RWPE2 (cell line): ENCODE measurements at regions not wholly inside any gene's neighbourhood (a gene's known extent, or its start where the extent isn't known, plus 50 kb on each side); places are given as distances from the start of the nearest gene placed in this dataset.

Experiments
- ATAC-seq: fragments of 200-7000 bp; cut with Tn5 transposase; 3 replicates; pipeline ENCODE4 v1.9.1; 2021; ENCODE audit warnings: low read depth
- DNase-seq: peaks from one replicate; pipeline ENCODE4 v3.0.0-alpha.2; 2020; ENCODE audit warnings: low spot score
- H3K27ac ChIP-seq: fragments of 450-650 bp; 2 replicates; pipeline ENCODE4 v1.5.1; 2017; ENCODE audit warnings: mild to moderate bottlenecking; ENCODE audit not compliant: poor library complexity, severe bottlenecking
- H3K27me3 ChIP-seq: fragments of 250-450 bp; sonication (Bioruptor Pico); 2 replicates; pipeline ENCODE4 v1.5.1; 2021; ENCODE audit warnings: mild to moderate bottlenecking, moderate library complexity; ENCODE audit not compliant: insufficient read depth, poor library complexity, severe bottlenecking
- H3K36me3 ChIP-seq: fragments of 250-450 bp; sonication (Bioruptor Pico); 2 replicates; pipeline ENCODE4 v1.5.1; 2020; ENCODE audit warnings: low read depth, mild to moderate bottlenecking, moderate library complexity
- H3K4me1 ChIP-seq: fragments of 250-450 bp; sonication (Bioruptor Pico); 2 replicates; pipeline ENCODE4 v1.5.1; 2021; ENCODE audit warnings: mild to moderate bottlenecking, moderate library complexity; ENCODE audit not compliant: insufficient read depth, poor library complexity, severe bottlenecking
- H3K4me3 ChIP-seq: fragments of 250-450 bp; sonication (Bioruptor Pico); 2 replicates; pipeline ENCODE4 v1.5.1; 2021; ENCODE audit warnings: mild to moderate bottlenecking, moderate library complexity; ENCODE audit not compliant: severe bottlenecking
- H3K9me3 ChIP-seq: fragments of 250-450 bp; sonication (Bioruptor Pico); 2 replicates; pipeline ENCODE4 v1.5.1; 2021; ENCODE audit warnings: mild to moderate bottlenecking, moderate library complexity; ENCODE audit not compliant: severe bottlenecking
- TF ChIP-seq, protein P1 (sequence below): fragments of 450-650 bp; IDR thresholded peaks from one replicate; pipeline ENCODE4 v1.5.1; 2017; ENCODE audit warnings: mild to moderate bottlenecking, moderate library complexity; ENCODE audit not compliant: poor library complexity, severe bottlenecking

DNA sequence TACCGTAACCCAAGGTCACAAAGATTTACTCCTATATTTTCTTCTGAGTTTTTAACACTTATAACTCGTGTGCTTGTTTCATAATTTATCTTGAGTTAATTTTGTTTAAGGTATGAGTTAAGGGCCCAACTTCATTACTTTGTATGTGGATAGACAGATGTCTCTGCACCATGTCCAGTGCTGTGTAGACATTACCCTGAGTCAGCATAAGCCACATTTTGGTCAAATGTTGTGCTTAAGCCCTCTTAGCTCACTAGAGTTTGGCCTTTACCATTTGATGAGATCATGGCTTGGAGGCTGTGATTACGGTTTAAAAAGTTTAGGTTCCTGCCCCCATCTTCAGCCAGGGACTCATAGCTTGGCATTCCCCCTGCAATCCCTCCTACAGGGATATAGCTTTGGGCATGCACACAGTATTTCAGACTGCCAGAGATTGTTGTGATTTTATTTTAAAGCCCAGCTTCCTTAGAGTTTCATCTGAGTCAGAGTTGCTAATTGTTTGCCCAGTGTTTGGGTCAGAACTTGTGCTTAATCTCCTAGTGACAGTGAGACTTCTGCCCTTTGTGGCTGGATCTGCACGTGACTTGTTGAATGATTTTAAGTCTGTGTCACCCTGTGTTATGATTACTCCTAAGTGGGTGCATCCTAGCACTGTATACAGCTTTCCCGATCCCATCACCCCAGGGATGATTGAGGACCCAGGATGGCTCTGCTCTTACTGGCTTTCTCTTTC lies 393.1 kb downstream of the CNTNAP4 start:
- Histone ChIP-seq H3K4me1 (peaks cover 9% of the 10 kb centered on the region), H3K27ac (no peak overlapping the region), H3K27me3 (no peaks in the 10 kb centered on the region), H3K4me3 (no peak overlapping the region), H3K36me3 (no peaks in the 10 kb centered on the region), H3K9me3 (no peaks in the 10 kb centered on the region)
- ATAC-seq, result peak; percentile 27; the same call in 2 of the 3 replicates
- TF ChIP-seq, protein P1, sequence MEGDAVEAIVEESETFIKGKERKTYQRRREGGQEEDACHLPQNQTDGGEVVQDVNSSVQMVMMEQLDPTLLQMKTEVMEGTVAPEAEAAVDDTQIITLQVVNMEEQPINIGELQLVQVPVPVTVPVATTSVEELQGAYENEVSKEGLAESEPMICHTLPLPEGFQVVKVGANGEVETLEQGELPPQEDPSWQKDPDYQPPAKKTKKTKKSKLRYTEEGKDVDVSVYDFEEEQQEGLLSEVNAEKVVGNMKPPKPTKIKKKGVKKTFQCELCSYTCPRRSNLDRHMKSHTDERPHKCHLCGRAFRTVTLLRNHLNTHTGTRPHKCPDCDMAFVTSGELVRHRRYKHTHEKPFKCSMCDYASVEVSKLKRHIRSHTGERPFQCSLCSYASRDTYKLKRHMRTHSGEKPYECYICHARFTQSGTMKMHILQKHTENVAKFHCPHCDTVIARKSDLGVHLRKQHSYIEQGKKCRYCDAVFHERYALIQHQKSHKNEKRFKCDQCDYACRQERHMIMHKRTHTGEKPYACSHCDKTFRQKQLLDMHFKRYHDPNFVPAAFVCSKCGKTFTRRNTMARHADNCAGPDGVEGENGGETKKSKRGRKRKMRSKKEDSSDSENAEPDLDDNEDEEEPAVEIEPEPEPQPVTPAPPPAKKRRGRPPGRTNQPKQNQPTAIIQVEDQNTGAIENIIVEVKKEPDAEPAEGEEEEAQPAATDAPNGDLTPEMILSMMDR, result no peak
- no peak for DNase-seq

DNA sequence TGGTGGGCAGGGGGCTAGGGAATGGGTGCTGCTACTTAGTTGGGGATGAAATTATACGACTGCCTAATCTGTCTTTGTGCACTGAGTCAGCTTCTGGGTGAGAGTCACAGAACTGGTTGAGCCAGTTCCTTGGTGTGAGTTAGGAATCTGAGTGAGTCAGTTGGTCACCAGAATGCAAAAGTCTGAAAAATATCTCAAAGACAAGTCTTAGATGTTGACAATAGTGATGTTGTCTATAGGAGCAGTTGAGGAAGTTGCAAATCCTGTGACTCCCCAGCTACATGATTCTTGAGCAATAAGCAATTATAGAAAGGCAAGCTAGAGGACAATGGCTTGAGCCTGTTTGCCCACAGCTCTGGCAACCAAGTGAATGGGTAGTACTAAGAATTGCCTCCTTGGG lies 399.2 kb downstream of the CNTNAP4 start:
- DNase-seq (peak; percentile 69), ATAC-seq (peak; percentile 92)
- Histone ChIP-seq H3K4me3 (no peak overlapping the region), H3K27ac (peak overlapping the region; percentile 73), H3K4me1 (peaks cover 29% of the 10 kb centered on the region), H3K36me3 (no peaks in the 10 kb centered on the region), H3K27me3 (no peaks in the 10 kb centered on the region), H3K9me3 (no peaks in the 10 kb centered on the region)
- TF ChIP-seq, protein P1, result no peak

DNA sequence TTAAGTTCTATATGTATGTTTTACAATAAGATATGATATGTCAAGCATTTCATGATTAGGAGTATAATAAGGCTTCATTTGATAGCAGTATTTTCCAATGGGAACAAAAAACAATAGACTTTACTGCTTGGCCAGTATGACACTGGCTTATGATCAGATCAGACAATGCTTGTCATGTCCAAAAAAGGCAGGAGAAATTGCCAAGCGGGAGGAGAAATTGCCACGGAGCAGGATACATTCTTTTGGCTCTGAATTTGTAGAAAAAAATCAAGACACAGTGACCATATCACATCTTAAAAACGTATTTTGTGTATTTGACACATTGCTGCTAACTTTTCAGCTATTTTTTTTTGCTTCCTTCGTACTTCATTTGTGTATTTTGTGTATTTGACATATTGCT lies 404.1 kb downstream of the CNTNAP4 start:
- H3K27me3 ChIP-seq, result no peaks in the 10 kb centered on the region
- no peaks in the 10 kb centered on the region for H3K36me3 ChIP-seq
- TF ChIP-seq, protein P1, result no peak
- no peaks in the 10 kb centered on the region for H3K9me3 ChIP-seq
- no peak for DNase-seq
- peaks cover 18% of the 10 kb centered on the region for H3K4me1 ChIP-seq
- no peak overlapping the region for H3K27ac ChIP-seq
- ATAC-seq, result no peak
- no peak overlapping the region for H3K4me3 ChIP-seq

DNA sequence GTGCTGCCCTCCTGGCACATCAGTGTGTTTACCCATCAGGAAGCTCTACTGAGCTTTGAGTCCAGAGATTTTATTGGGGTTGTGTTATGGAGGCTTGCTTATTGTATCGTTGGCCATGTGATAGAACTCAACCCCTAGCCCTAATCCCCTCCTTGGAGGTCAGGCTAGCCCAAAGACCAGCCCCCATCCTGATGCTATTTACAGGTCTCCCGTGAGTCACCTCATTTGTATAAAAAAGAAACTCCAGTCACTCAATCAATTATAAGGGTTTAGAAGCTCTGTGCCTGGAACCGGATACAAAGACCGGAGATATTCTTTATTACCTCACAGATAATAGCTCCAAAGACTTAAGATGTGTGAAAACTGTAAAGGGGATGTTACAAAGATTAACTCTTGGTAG lies 405.9 kb downstream of the CNTNAP4 start:
- TF ChIP-seq, protein P1, result no peak
- Histone ChIP-seq H3K9me3 (no peaks in the 10 kb centered on the region), H3K27me3 (no peaks in the 10 kb centered on the region), H3K4me3 (no peak overlapping the region), H3K27ac (no peak overlapping the region), H3K4me1 (peaks cover 7% of the 10 kb centered on the region), H3K36me3 (no peaks in the 10 kb centered on the region)
- ATAC-seq (no peak), DNase-seq (no peak)

DNA sequence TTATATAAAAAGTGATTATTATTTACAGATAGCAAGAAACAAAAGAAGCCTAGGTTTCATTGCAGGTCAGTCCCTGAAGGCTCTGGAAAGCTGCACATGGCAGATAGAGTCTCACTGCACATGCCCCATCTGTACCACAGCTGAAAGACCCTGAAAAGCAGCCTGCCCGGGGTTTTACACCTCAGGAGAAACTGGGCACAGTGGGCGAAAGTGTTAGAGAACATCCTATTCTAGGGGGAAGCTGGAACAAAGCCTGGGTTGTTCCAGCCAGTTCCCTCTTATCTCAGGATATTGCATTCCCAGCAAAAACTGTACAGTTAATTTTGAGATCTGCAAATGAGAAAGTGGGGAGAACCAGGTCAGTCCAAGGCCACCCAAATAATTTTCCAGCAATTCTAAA lies 419.7 kb downstream of the CNTNAP4 start:
- H3K27ac ChIP-seq, result no peak overlapping the region
- no peak overlapping the region for H3K4me3 ChIP-seq
- no peaks in the 10 kb centered on the region for H3K27me3 ChIP-seq
- TF ChIP-seq, protein P1, result no peak
- no peaks in the 10 kb centered on the region for H3K36me3 ChIP-seq
- no peaks in the 10 kb centered on the region for H3K9me3 ChIP-seq
- ATAC-seq (no peak), DNase-seq (no peak)
- no peaks in the 10 kb centered on the region for H3K4me1 ChIP-seq
